Germinal center (tissue), 1 donor: ENCODE measurements at regions not wholly inside any gene's neighbourhood (a gene's known extent, or its start where the extent isn't known, plus 50 kb on each side); places are given as distances from the start of the nearest gene placed in this dataset.

Source experiments
- DNase-seq: peaks from one replicate; pipeline ENCODE4 v3.0.0; 2012; ENCODE audit warnings: mixed read lengths, low spot score

DNA sequence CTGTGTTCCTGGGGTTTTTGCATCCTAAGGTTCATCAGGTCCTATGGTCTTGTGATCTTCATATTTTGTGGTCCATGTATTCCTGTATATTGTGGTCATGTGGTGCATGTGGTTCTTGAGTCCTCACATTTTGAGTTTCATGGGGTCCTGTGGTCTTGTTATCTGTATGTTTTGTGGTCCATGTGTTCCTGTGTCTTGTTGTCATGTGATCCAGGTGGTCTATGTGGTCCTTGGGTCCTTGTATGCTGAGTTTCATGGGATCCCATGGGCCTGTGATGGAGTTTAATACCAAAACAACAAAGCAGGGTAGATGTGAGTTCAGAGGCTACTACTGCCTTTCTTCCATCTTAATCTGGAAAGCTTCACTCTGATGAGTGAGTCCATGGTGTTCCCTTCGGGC, 166.4 kb downstream of the TMEM18 start:
- DNase-seq, result no peak

DNA sequence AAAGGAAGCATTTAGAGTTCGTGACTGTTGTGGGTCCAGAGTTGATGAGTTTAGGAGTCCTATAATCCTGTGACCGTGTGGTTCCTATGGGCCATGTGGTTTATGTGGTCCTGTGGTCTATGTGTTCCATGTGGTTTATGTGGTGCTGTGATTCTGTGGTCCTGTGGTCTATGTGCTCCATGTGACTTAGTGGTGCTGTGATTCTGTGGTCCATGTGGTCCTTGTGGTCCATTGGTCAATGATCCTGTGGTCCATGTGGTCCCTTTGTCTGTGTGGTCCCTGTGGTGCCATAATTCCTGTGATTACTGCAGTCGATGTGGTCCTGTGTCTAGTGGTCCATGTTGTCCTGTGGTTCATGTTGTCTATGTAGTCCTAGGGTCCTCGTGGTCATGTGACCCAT, 167.3 kb downstream of the TMEM18 start:
- DNase-seq, result no peak

DNA sequence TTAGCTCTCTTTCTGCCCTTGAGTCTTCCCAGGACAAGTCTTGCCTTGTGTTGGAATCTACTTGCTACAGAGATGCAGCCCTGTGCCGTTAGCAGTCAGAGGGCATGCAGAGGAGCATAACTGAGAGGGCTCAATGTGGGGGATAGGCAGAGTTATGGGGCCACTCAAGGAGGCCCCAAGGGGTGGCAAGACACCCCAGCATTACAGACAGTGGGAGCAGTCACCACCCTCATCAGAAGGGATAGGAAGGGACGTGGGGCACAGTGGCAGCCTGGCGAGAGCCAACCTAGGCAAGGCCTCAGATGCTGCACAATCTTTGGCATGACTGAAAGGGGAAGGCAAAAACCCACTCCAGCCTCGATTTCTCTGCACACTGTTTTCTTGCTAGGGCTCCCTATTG, 169.1 kb downstream of the TMEM18 start:
- no peak for DNase-seq

DNA sequence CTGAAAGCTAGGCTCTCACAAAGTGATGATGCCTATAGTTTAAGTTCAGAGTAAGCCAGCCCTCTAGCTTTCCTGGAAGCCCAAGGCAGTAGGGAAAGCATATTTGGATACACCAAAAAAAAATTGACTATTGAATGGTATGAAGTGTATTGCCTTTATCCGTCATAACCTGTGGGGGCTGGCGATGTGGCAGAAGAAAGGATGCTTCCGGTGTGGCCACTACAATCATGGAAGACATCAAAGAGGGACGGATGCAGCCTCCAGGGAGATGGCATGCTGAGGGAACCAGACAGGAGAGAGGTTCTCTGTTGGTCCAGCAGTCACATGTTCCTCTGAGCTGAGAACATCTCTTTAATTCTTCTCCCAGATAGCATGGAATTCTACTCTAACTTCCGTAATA, 170.3 kb downstream of the TMEM18 start:
- no peak for DNase-seq

DNA sequence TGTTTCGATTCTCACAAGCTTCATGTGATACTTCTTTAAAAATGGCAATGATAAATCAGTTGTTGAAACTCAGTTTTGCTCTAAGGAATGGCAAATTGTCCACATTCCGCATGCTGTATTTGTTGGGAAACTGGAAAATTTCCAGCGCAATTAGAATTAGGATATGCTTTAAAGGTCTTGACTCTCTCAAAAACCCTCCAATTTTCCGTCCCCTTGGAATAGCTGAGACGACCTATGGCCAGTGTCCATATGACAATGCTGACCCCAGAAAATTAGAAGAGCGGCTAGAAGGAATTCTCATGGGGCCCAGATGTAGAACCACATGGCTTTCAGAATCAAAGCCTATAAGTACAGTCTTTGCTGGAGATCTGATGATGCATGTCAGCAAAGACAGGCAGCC, 170.8 kb downstream of the TMEM18 start:
- DNase-seq, result no peak

DNA sequence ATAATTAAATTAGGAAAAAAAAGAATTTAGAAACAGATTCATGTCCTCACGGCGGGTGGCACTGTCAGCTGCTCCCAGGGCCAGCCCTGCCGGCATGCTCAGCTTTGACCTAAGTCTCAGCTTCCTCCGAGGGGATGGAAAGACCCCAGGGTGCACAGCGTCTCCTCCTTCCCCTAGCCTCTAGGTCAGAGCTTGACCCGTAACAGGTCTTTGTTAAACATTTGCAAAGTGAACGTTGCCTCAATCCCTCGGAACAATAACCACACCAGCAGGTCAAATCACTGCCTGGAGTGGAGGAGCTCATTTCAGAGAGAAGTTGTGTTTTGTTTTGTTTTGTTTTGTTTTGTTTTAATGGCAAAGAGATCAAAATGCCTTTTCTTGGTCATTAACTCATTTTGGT, 171.3 kb downstream of the TMEM18 start:
- no peak for DNase-seq

DNA sequence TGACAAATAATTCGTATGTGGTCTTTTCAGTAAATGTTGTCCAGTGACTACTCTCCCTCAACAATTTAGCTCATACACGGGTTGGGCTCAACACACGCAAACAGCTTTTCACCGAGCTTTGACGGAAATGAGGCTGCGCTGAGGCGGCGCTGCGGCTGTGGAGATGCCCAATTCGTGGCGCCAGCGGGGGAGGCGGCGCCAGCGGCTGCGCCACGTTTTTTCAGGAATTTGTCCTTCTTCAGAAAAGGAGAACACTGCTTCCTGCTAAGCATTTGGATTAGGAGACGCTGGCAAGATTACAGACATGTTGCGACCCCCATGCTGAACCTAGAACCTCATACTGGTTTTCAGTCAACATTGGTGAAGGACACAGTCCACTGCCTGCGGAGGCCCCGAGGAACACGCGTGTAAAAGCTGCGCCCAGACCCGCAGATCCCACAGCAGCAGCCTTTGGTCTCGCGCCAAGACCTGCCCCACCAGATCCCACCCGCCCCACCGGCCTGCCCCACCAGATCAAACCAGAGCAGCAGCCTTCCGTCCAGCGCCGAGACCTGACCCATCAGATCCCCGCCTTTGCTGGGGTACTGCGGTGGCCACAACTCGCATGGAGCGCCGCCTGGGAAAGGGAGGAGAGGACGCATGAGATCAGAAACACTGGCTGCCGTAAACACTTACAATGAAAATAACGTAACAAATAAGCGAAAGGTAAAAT, 173.8 kb downstream of the TMEM18 start:
- DNase-seq, result no peak

DNA sequence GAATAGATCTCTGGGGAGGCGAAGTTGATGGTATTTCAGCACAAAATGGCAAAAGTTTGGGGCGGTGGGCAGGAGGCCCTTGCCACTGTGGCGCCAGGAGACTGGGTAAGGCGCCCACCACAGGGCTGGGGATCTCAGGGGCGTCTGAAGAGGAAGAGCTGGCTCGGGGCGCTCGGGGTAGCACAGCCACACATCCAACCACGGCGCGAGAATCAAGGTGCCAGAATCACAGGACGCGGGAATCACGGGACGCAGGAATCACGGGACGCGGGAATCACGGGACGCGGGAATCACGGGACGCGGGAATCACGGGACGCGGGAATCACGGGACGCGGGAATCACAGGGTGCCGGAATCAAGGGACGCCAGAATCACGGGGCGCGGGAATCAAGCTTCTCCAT, 174.4 kb downstream of the TMEM18 start:
- DNase-seq, result no peak

DNA sequence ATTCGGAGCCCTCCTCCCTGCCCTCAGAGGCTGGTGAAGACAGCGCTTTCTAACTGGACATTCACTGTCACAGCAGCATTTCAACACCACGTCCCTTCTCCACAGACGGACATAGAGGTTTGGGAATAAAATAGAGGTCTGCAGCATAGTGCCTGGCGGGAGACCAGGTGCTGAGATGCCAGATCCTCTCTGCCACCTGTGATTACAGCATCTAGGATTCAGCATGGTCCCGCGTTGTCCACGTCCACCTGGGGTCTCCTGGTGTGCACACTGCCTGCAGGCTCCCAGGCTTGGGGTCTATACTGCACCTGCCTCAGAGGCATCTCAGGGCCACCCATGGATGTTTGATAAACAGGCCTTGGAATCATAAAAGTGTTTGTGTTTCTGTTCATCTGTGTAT, 175.5 kb downstream of the TMEM18 start:
- DNase-seq, result no peak

DNA sequence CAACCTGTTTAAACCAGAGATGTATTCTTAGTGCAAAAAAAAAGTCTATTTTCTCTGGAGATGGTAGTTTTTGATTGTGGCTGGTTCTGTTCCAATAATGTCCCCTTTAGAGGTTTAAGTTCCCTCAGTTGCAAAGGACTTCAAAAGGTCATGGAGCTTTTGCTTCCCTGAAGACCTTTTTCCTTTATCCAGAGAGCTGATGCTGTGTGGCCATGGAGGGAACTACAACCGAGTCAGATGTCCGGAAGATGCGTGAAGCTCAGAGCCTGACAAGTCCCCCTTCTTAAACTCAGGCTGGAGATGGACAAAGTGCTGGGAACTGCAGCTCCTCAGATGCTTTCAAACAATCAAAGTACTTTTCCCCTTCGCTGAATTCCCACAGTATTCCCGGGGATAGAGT, 176.1 kb downstream of the TMEM18 start:
- DNase-seq, result no peak

DNA sequence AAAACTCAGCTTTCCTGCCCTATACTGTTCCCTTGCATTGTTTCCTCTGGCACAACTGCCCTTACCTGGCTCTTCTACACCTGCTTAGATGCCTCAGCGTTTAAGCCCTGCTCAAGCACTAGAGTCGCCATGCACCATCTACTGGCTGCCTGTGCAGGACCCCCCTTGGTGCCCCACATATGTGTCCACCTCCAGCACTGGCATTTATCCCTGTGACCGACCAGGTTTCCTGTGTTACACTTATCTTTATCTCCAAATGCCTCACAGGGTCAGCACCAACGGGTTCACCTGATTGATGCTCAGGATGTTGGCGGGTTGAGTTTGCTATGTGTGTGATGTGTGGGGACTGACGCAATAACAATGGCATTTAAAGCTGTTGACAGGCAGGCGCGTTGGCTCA, 177.5 kb downstream of the TMEM18 start:
- DNase-seq, result no peak

DNA sequence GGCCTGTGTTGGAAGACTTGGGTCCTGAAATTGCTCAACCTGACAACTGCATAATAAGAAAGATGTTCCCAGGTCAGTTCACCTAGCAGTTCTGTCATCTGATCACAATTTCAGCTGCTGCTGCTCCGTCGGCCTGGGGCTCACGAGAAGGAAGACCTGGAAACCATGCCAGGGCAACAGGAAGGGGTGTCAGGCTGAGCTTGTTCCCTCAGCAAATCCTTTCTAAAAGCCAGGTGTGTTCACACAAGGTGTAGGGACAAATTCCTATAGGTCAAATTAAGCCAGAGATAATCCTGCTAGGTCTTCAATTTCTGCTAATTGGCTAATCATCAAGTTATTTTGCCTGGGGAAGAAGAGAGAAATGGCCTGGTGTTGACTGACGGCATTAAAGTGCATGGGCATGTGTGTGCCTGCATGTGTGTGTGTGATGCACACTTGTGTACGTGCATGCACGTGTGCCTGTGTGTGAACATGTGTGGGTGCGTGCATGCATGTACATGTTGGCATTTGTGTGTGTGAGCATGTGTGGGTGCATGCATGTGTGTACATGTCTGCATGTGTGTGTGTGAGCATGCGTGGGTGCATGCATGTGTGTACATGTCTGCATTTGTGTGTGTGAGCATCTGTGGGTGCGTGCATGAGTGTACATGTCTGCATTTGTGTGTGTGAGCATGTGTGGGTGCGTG, 178.6 kb downstream of the TMEM18 start:
- no peak for DNase-seq

DNA sequence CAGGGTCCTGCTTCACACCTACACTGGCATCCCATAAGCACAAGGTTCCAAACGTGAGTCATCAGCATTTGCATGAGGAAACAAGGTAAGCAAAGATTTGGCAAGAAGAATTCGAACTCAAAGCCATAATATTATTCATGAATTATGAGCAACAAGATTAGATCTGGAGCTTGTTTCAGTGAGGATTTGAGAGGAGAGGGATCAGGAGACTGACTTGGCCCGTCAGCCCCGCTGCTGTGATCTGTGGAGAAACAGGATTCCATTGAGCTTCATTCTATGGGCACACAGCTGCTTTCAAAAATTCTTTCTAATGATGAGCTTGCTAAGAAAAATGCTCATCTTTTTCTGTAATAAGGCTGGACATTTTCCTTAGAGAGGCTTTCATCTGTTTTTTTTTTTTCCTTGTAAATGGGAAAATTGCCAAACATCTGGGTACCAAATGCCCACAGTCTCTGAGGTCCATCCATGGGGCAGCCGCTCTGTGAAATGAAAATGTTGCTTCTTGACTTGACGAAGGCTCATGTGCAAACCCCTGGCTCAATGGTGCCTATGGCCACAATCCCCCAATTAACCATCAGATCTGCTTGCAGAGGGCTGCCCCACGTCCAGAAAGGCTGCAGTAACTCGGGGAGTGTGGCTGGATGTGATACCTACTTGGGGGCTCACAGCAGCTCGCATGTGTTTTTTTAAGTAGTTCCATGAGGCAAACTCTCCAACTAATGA, 179.3 kb downstream of the TMEM18 start:
- DNase-seq, result no peak

DNA sequence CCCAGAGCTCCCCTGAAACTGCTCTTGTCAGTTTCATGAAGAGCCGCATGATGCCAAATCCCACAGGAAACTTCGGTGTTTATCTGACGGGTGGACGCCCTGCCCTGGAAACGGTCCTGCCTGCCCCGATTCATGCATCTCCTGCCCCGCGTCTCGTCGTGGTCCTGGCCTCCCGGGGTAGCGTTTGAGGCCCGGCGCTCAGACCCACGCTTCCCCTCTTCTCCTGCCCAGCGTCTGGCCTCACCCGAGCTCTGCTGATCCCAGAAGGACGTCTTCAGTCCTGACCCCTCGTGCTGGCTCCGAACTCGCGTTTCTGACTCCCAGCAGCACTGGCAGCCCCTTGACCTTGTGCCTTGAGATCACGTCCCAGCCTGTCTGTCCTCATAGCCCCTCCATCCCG, 180.5 kb downstream of the TMEM18 start:
- DNase-seq, result no peak

DNA sequence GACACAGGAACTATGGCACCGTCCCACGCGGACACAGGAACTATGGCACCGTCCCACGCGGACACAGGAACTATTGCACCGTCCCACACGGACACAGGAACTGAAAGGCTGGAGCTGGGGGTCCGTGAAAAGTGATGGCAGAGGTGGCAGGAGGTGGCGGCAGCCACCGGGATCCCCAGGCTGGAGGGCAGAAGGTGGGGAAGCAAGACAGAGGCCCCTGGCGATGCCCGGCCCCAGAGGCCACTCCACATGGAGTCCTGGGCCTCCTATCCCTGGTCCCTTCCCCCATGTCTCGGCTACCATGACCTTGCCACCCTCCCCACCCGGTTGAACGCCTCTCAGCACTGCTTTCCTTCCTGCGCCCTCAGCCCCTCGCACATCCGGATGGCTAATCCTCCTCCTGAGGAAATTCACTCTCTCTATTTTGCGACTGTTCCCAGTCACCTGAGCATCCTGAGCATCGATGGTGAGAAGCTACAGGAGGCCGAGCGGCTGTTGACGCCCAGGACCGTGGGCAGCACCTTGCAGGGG, 181.4 kb downstream of the TMEM18 start:
- DNase-seq, result no peak

DNA sequence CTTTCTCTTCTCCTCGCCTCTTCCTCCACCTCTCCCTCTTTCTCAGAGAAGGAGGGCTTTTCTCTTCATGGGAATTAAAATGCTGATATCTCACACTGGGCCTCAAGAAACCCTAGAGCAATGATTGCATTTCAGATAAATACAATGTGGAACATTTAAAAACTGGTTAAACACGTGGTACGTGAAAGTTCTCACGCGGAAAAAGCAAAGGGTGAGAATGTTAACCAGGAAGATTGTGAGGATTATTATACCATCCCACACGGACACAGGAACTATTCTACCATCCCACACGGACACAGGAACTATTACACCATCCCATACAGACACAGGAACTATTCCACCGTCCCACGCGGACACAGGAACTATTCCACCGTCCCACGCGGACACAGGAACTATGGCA, 182.4 kb downstream of the TMEM18 start:
- DNase-seq, result no peak

DNA sequence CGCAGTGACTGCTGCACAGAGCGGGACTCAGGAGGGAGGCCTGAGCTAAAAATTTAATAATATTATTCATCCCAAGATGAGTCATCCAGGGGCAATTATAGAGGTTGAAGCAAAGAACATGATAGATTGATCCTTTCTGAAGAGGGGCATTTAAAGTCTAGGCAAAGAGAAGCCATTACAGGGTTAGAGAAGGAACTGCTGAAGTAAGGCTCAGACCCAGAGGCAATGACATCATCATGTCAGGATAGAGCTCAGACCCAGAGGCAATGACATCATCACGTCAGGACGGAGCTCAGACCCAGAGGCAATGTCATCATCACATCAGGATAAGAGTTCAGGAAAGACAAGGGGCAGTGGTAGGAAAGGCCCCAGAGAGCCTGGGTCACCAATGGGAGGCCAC, 184.0 kb downstream of the TMEM18 start:
- no peak for DNase-seq

DNA sequence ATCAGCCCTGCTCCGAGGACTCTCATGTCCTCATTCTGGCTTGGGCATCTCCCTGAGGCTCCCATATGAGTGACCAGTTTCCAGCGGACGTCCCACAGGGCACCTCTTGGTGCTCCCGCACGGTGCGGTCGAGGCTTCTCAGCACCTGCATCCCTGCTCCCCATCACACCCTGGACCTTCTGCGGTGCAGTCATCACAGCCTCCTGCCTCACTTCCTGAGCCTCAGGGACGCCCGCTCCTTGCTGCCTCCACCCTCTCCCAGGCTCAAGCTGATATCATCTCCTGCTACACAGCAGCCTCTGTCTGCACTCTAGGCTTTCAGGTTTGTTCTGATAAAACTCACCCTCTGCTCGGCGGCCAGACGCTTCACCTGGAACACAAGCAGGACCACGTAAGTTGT, 185.0 kb downstream of the TMEM18 start:
- DNase-seq, result no peak

DNA sequence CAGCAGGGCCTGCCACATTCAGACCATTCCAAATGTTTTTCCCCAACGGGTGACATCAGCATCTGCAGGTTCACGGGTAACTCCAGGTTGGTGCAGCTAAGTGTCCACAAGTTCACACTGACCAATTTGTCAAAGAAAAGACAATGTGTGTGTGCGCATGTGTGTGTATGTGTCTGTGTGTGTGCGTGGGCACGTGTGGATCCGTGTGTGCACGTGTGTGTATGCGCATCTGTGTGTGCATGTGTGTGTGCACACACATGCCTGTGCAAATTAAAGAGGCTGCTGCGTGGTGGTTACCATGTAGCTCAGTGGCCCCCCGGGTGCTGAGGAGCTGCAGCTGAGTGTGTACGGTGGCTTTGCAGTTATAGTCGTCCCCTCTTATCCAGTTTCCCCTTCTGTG, 187.4 kb downstream of the TMEM18 start:
- DNase-seq, result no peak

DNA sequence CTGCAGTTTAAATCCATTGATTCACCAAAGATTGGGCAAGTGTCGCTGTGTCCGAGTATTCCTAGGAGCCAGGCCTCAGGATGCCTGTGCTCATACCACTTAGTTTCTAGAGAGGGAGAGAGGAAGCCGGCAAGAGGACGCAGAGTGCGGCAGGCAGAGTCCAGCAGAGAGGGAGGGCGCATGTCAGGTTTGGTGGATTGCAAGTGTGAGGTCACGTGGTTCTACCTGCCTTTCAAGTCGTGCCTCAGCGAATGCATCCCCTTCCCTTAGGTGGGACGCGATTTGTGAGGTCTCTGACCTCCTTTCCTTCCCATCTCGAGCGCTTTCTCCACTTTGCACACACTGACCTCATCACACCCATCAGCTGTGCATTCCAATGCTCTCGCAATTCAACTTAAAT, 188.1 kb downstream of the TMEM18 start:
- DNase-seq, result no peak

DNA sequence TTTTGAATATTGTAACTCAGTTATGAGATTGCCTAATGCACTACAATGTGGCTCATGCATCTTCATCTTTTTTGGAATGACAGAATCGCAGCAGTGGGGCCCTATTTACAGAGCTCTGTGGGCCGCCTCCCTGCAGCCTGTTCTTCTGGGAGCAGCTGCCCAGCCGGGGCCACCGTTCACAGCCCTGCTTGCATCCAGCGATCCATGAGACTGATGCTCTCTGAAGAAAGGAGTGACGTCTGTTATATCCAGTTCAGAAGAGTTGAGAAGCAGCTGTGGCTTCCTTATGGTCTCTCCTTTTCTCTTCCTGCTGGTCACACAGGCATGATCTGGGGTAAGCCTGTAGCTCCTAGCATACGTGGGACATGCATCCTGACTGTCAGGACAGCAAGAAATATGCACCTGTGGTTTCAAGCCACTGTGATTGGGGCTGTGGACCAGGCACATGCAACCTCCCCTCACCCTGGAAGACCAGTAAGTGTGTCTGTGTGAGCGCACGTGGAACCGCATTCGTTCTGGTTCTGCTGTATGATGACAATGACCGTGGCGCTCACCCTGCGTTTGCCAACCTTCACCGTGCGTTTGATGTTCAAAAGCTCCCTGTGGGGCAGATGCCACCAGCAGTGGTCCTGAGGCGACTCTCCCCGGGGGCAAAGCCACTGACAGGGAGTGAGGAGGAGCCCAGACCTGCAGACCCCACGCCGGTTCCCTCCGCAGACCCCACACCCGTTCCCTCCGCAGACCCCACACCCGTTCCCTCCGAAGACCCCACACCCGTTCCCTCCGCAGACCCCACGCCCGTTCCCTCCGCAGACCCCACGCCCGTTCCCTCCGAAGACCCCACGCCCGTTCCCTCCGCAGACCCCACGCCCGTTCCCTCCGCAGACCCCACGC, 189.8 kb downstream of the TMEM18 start:
- no peak for DNase-seq

DNA sequence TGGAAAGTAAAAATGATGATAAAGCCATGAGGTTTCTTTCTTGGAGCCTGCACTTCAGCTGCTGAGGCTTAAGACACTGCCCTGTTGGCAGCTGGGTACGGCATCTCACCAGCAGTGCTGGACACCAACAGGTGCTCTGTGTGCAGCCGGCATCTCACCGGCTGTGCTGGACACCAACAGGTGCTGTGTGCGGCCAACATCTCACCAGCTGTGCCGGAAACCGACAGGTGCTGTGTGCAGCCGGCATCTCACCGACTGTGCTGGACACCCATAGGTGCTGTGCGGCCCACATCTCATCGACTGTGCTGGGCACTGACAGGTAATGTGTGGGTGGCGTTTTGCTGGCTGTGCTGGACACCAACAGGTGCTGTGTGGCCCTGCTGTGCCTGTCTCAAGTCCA, 190.8 kb downstream of the TMEM18 start:
- no peak for DNase-seq
